ENCODE measurements at regions not wholly inside any gene's neighbourhood (a gene's known extent, or its start where the extent isn't known, plus 50 kb on each side); places are given as distances from the start of the nearest gene placed in this dataset.
"Not testable (repeated sequence)": the region's sequence is repeated elsewhere in the genome, so short reads cannot be mapped to it uniquely, and the experiment has no call there.

DNA sequence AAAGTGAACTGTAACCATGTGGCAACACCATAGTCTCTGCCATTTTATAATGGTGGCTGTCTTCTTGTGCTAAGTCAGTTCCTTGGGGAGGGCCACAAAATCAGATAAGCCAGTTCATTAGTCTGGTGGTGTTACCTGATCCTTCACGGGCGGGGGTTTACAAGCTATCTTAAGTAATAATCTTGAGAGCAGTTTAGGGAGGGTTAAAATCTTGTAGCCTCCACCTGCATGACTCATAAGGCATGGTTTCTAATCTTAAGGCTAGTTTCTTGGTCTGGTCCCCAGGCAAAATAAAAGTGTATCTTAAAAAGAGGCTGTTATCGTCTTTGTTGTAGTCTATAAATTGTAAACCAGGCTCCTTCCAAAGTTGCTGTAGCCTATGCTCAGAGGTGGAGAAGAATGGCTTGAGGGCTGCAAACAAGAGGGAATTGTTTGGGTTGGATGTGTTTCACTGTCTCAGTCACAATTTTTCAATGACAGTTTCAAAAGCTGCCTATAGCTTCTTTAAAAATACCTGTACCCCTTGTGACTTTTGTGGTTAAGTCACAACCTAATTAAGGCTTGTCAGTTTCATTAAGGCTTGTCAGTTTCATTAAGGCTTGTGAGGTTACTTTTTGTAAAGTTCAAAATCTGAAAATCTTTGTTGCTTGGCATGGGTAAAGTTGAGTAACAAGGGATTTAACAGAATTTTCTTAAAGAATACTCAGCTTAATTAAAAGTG is 135.7 kb downstream of the RPS4Y2 start:
- DNase-seq (ENCODE audit: low read depth in 2 of 2, low spot score in 1 of 2): no peak

DNA sequence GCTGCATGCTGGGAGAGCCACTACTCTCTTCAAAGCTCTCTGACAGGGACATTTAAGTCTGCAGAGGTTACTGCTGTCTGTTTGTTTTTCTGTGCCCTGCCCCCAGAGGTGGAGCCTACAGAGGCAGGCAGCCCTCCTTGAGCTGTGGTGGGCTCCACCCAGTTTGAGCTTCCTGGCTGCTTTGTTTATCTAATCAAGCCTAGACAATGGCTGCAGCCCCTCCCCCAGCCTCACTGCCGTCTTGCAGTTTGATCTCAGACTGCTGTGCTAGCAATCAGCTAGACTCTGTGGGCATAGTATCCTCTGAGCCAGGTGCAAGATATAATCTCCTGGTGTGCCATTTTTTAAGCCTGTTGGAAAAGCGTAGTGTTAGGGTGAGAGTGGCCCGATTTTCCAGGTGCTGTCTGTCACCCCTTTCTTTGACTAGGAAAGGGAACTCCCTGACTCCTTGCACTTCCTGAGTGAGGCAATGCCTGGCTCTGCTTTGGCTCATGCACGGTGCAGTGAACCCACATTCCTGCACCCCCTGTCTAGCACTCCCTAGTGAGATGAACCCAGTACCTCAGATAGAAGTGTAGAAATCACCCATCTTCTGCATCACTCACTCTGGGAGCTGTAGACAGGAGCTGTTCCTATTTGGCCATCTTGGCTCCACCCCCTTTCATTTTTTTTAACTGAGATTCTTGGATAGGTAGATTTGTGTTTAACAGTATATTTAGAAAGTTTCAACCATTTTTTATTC is 169.6 kb downstream of the RPS4Y2 start:
- DNase-seq (ENCODE audit: low read depth in 2 of 2, low spot score in 1 of 2): not testable (repeated sequence)

DNA sequence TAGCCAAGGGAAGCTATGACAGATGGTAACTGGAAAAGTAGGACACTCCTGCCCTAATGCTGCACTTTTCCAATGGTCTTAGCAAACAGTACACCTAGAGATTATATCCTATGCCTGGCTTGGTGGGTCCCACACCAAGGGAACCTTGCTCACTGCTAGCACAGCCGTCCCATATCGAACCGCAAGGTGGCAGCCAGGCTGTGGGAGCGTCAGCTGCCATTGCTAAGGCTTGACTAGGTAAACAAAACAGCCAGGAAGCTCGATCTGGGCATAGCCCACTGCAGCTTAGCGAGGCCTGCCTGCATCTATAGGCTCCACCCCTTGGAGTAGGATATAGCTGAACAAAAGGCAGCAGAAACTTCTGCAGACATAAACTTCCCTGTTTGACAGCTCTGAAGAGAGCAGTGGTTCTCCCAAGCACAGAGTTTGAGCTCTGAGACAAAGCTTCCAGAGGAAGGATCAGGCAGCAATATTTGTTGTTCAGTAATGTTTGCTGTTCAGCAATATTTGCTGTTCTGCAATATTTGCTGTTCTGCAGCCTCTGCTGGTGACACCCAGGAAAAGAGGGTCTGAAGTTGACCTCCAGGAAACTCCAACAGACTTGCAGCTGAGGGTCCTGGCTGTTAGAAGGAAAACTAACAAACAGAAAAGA is 173.9 kb downstream of the RPS4Y2 start:
- DNase-seq (ENCODE audit: low read depth in 2 of 2, low spot score in 1 of 2): no peak

DNA sequence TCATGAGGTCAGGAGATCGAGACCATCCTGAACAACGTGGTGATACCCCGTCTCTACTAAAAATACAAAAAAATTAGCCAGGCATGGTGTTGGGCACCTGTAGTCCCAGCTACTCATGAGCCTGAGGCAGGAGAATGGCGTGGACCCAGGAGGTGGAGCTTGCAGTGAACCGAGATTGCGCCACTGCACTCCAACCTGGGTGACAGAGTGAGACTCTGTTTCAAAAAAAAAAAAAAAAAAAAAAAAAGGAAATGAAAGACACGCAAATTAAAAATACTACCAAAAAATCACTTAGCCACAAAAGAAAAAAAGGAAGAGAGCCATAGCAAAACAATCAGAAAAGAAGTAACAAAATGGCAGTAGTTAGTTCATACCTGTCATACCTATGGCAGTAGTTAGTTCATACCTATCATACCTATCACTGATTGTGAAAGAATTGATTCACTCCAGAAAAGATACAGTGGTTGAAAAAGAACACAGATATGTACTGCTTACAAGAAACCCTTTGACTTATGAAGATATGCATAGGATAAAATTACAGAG is 180.9 kb downstream of the RPS4Y2 start:
- not testable (repeated sequence) for DNase-seq (ENCODE audit: low read depth in 2 of 2, low spot score in 1 of 2)

DNA sequence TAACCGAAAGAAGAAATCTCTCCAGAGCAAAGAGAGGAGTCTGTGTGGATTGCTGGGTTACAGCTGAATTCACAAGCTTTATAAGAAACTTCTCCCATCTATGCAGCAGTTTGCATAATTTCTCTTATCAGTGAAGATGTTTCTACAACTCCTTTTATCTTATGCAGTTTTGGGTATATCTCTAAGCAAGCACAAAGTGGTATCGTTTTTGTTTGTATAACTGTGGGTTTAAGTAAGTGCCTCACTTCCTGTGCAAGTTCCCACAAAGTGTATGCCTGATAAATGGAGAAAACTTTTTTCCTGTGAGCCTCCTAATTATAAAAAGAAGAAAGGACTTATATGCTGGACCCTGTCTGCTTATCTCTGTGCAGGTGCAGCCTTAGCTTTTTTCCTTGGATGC is 205.6 kb downstream of the RPS4Y2 start:
- no peak for DNase-seq (ENCODE audit: low read depth in 2 of 2, low spot score in 1 of 2)

DNA sequence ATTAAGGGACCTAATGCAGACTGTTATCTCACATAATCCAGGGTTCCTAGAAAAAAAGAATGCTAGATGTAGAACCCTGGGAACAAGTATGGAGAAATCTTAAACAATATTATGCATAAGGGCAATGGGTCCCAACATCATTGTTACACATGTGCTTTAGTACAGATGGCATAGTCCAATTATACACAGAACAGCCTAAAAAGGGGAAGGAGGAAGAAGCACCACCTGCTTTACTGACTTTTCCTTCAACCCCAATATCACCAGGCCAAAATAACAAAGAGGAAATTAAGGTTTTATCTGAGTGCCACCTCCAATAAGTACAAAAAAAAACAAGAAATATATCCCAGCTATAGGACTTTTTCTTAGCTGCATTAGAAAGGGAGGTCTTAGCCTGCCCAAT is 211.9 kb downstream of the RPS4Y2 start:
- no peak for DNase-seq (ENCODE audit: low read depth in 2 of 2, low spot score in 1 of 2)

DNA sequence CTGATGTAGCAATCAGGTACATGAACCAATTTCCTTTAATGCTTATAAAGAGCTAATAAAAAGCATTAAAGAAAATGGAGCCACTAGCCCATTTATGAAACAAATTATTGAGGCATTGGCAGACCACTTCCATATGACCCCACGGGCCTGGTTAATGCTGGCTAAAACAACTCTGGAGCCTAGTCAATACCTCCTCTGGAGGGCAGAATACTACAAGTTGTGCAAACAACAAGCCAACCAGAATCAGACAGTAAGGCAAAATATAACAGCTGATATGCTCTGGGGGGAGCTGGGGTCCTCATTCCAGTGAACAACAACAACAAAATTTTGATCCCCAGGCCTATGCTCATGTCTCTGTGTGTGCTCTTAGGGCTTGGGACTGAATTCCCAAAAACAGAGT is 212.3 kb downstream of the RPS4Y2 start:
- DNase-seq (ENCODE audit: low read depth in 2 of 2, low spot score in 1 of 2): no peak

DNA sequence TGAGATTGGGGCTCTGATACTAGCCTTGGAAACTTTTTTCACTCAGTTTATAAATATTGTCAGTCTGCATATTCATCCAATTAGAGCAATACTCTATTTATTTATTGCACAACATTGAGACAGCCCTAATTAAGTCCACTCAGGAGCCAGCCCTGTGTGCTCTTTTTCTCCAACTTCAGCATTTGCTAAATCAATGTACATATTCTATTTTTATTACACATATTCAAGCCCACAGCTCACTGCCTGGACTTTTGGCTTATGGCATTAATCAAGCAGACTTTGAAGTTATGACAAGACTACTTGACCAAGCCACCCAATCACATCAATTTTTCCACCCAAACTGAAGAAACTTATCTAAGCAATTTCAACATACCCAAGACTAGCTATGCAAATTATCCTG is 215.5 kb downstream of the RPS4Y2 start:
- no peak for DNase-seq (ENCODE audit: low read depth in 2 of 2, low spot score in 1 of 2)

DNA sequence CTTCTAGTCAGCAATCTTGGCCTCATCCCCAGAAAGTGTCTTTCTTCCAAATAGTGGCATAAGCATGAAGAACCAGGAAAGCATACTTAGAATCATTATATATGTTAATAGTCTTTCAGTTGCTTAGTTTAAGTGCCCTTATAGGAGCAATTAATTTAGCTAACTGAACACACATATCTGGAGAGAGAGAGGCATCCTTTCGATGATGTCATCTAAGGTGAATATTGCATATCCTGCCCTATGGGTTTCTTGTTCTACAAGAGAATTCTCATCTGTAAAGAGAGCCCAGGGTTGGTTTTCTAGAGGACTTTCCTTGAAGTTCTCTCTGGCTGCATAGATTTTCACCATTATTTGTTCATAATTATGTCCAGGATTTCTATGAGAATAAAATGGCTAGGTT is 230.1 kb downstream of the RPS4Y2 start:
- DNase-seq (ENCODE audit: low read depth in 2 of 2, low spot score in 1 of 2): no peak

DNA sequence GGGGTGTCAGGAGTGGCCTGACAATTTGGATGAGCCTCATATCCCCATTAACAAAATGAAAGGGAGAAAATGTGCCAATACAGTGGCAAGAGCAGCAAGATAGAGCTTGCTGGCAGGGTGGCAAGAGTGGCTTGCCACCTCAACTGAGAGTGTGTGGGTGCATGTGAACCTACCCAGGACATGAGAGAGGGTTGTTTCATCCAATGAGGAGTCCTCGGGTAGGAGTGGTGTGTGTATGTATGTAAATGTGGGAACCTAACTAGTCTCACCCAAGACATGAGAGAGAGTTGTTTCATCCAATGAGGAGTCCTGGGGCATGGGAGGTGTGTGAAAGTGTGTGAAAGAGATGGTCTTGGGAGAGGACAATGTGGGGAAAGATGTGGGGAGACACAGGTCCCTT is 234.2 kb downstream of the RPS4Y2 start:
- no peak for DNase-seq (ENCODE audit: low read depth in 2 of 2, low spot score in 1 of 2)

DNA sequence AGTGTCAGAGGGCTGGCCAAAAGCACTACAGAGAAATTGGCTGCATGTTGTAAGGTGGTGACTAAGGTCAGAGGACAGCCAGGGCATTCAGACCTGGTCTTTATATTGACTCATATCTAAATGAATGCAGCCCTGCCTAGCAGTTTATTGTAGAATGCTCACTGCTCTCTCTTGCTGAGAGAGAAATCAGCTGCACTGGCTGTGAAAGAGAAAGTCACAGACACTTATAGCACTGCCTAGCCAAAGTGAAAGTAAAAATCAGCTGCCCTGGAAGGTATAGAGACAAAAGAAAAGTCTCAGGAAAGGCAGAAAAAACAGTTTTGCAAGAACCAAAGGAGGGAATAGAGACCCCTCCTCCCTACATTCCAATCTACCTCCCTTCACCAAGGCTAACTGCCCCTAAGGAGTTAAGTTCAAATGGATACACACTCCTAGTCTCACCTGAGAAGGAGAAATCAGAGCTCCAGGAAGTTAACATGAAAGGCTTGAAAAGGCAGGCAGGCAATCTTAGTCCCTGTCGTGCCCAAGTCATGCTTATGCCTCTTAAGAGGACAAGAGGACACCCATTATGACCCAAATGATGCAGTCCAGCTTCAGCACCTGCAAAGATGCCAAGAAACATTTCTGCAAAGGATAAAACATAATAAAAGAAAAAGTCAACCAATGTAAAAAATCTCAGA is 235.1 kb downstream of the RPS4Y2 start:
- no peak for DNase-seq (ENCODE audit: low read depth in 2 of 2, low spot score in 1 of 2)

DNA sequence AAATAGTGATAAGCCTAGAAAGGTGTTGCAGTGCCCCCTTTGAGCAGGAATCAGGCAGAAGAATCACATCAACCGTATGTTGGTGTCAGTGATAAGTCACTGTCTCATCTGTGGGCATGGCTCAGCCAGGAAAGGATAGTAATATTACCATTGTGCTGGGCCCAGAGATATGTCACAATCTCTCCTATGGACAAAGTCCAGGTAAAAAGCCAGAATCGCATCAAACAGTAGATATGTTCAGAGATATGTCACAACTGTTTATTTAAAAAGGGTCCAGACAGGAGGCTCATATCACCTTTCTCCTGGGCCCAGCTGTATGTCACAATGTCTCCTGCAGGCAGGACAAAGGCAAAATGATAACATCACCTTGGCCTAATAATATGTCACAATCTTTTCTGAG is 241.4 kb downstream of the RPS4Y2 start:
- DNase-seq (ENCODE audit: low read depth in 2 of 2, low spot score in 1 of 2): no peak

DNA sequence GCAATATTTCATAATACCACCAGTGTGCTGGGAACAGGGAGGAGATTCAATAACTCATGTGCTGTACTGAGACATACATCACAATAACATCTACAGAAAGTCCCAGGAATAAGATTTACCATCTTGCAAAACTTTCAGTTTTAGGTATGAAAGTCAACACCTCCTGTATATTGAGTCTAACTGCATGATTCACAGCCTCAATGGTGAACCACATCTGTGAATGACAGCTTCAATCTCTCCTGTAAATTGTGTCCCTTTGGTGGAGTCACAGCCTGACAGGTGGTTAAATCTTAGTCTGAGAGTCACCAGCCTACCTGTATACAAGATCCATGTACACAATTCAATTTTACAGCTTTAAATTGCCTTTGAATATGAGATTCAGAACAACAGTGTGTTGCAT is 242.1 kb downstream of the RPS4Y2 start:
- no peak for DNase-seq (ENCODE audit: low read depth in 2 of 2, low spot score in 1 of 2)

DNA sequence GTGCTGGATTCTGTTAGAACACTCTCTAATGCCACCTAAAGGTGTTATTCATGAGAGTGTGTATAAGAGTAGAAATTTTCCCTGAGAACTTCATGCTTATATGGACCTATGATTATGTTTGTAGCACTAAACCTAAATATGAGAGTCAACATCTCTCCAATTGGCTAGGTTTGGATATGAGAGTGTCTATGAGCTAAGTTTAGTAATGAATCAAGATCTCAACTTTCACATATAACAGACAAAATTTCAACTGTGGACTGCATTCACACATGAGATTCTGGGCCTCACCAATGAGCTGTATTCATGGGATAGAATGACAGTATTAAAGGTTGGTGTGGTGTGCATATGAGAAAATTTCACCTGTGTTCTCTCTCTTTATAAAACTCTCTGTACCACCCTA is 242.6 kb downstream of the RPS4Y2 start:
- no peak for DNase-seq (ENCODE audit: low read depth in 2 of 2, low spot score in 1 of 2)

DNA sequence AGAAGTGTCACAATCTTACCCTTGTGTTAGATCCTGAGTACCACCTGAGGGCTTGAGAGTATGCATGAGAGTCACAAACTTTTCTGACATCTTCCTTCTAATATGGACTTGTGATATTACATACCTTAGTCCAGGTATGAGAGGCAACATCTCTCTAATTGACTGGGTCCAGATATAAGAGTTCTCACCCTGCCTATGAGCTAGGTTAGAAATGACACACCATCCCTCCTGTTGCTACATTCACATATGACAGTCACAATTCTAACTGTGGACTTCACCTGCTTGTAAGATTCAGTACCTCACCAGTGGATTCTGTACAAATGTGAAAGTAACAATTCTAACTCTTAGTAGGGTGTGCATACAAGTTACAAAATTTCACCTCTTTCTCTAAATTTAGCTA is 245.2 kb downstream of the RPS4Y2 start:
- DNase-seq (ENCODE audit: low read depth in 2 of 2, low spot score in 1 of 2): no peak

DNA sequence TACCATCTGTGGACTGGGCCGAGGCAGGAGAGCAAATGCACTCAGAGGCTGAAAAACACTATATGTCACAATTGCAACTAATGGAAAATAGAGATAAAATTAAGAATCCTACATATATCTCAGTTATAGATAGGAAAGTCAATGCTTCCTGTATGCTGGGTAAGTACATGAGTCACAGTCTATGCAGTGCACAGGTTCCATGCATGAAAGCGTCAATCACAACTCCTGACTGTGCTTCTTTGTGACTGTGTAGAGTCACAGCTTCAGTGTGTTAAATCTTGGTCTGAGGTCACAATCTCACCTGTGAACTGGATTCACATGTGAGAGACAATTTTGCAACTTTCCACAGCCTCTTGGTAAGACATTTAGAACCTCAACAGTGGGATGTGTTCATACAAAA is 247.2 kb downstream of the RPS4Y2 start:
- DNase-seq (ENCODE audit: low read depth in 2 of 2, low spot score in 1 of 2): no peak

DNA sequence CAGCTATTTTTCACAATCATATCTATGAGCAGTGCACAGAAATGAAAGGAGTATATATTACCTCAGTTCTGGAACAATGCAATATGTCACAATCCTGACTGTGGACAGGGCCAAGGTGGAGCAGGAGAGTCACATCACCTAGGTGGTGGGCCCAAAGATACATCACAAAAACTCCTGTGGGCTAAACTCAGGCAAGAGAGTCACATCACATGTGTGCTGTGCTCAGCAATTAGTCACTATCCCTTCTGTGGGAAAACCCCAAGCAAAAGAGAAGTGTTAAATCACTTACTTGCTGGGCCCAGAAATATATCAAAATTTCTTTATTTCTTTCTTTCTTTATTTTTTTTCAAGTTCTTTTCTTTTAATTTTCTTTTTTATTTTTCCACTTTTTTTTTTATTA is 249.6 kb downstream of the RPS4Y2 start:
- DNase-seq (ENCODE audit: low read depth in 2 of 2, low spot score in 1 of 2): no peak

DNA sequence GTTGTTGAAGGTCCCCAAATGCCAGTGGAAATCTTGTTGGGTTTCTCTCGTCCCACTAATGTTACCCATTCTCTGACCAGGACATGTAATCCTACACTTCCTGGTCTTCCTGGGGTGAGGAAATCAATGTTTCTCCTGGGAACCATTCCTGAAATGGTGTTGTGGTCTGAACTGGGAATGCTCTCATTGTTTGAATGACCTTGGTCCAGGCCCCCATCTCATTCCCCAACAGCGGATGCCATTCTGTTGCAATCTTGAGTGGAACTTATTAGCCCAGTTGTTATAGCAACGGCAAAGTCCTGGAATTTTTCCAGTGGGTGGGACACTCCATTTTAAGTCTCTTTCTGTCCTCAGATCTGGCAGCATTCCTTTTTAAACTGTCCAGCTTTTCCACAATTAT is 265.9 kb downstream of the RPS4Y2 start:
- no peak for DNase-seq (ENCODE audit: low read depth in 2 of 2, low spot score in 1 of 2)

DNA sequence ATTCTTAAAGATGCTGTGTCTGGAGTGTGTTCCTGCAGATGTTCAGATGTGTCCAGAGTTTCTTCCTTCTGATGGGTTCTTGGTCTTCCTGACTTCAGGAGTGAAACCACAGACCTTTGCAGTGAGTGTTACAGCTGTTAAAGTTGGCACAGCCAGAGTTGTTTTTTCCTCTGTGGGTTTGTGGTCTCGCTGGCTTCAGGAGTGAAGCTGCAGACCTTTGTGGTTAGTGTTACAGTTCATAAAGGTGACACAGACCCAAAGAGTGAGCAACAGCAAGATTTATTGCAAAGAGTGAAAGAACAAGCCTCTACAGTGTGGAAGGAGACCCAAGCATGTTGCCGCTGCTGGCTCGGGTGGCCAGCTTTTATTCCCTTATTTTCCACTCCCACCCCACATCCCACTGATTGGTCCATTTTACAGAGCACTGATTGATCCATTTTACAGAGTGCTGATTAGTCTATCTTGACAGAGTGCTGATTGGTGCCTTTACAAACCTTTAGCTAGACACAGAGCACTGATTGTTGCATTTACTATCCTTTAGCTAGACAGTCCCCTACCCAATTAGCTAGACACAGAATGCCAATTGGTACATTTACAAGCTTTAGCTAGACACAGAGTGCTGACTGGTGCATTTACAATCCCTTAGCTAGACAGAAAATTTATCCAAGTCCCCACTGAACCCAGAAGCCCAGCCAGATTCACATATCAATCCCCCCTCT is 266.6 kb downstream of the RPS4Y2 start:
- no peak for DNase-seq (ENCODE audit: low read depth in 2 of 2, low spot score in 1 of 2)

DNA sequence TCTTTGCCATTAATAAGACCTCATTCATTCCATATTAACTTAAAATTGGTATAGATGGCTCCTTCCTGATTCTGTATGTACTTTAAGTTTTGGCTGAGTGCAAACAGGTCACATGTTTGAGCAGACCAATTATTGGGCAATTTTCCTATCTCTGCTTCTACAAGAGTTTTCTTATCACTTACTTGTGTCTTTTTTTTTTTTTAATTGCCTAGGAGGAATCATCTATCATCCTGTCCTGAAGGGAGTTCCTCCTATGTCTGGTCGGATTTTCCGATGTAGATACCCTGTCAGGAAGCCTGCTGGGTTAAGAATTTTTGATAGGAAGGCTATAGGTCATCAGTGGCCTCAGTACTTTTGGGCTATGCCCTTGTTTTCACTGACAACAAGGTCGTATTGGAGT is 268.0 kb downstream of the RPS4Y2 start:
- no peak for DNase-seq (ENCODE audit: low read depth in 2 of 2, low spot score in 1 of 2)

DNA sequence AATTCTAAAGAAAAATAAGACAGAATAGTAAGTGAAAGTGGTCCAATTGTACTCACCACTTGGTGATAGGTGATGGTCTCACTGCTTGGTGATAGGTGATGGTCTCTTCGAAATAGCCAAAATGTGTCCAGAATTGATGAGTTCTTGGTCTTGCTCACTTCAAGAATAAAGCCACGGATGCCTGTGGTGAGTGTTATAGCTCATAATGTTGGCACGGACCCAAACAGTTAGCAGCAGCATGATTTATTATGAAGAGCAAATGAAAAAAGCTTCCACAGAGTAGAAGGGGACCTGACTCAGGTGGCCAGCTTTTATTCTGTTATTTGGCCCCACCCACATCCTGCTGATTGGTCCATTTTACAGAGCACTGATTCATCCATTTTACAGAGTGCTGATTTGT is 272.6 kb downstream of the RPS4Y2 start:
- no peak for DNase-seq (ENCODE audit: low read depth in 2 of 2, low spot score in 1 of 2)
